CD14-positive monocyte (primary cell): ENCODE measurements at regions not wholly inside any gene's neighbourhood (a gene's known extent, or its start where the extent isn't known, plus 50 kb on each side); places are given as distances from the start of the nearest gene placed in this dataset.

Experiments
- DNase-seq, 3 donors: peaks; one replicate each; pipeline ENCODE4 v3.0.0-alpha.2; 2011 to 2022
- H2AFZ ChIP-seq: 2 replicates; pipeline ENCODE4 v1.6.0; 2012; ENCODE audit warnings: mild to moderate bottlenecking, low read depth, low read length, inconsistent platforms; ENCODE audit not compliant: insufficient read depth, poor library complexity, severe bottlenecking
- H3K27ac ChIP-seq, 2 donors: 1 replicate in 1 of 2; 2 replicates in 1 of 2; pipeline ENCODE4 v1.5.1; 2012 to 2013; ENCODE audit warnings: low read length in 2 of 2, control low read depth in 1 of 2, inconsistent platforms in 1 of 2, low read depth in 1 of 2, mild to moderate bottlenecking in 1 of 2
- H3K27me3 ChIP-seq, 2 donors: one replicate each; pipeline versions ENCODE4 v1.6.0 to v1.6.1; 2011 to 2013; ENCODE audit warnings: low read length in 2 of 2; ENCODE audit not compliant: control insufficient read depth in 2 of 2, insufficient read depth in 2 of 2
- H3K36me3 ChIP-seq, 2 donors: replicated peaks in 1 of 2; 1 replicate in 1 of 2; 2 replicates in 1 of 2; pipeline versions ENCODE4 v1.5.1 to v1.6.1; 2012 to 2013; ENCODE audit warnings: low read length in 2 of 2, control low read depth in 1 of 2, inconsistent platforms in 1 of 2, mild to moderate bottlenecking in 1 of 2; ENCODE audit not compliant: insufficient read depth in 2 of 2, control insufficient read depth in 1 of 2
- H3K4me1 ChIP-seq, 2 donors: 1 replicate in 1 of 2; 2 replicates in 1 of 2; pipeline versions ENCODE4 v1.5.1 to v1.6.1; 2012 to 2013; ENCODE audit warnings: low read length in 2 of 2, control low read depth in 1 of 2, inconsistent platforms in 1 of 2, mild to moderate bottlenecking in 1 of 2, moderate library complexity in 1 of 2; ENCODE audit not compliant: insufficient read depth in 2 of 2, control insufficient read depth in 1 of 2
- H3K4me2 ChIP-seq: replicated peaks from 2 replicates; pipeline ENCODE3; 2012; ENCODE audit warnings: low read length, moderate library complexity, mild to moderate bottlenecking; ENCODE audit not compliant: poor library complexity, severe bottlenecking; ENCODE audit errors: extremely low read depth
- H3K4me3 ChIP-seq, 3 experiments: fragments of 200-600 bp in 1 of 3; sonication (generic) in 1 of 3; replicated peaks in 1 of 3; 1 replicate in 2 of 3; 2 replicates in 1 of 3; pipeline ENCODE4 v1.5.1; 2011 to 2013; ENCODE audit warnings: low read length in 3 of 3, mild to moderate bottlenecking in 3 of 3, control low read depth in 2 of 3, low read depth in 2 of 3, inconsistent platforms in 1 of 3, moderate library complexity in 1 of 3
- H3K79me2 ChIP-seq: 2 replicates; pipeline ENCODE4 v1.6.0; 2012; ENCODE audit warnings: mild to moderate bottlenecking, control low read depth, inconsistent platforms, low read length, moderate library complexity; ENCODE audit not compliant: insufficient read depth
- H3K9ac ChIP-seq: 2 replicates; pipeline ENCODE4 v1.6.0; 2017; ENCODE audit warnings: low read length, mild to moderate bottlenecking; ENCODE audit not compliant: insufficient read depth, poor library complexity, severe bottlenecking
- H3K9me3 ChIP-seq, 2 donors: replicated peaks in 1 of 2; 1 replicate in 1 of 2; 2 replicates in 1 of 2; pipeline versions ENCODE4 v1.5.1 to v1.6.1; 2012 to 2013; ENCODE audit warnings: low read length in 2 of 2, control low read depth in 1 of 2; ENCODE audit not compliant: control insufficient read depth in 1 of 2, insufficient read depth in 1 of 2
- H4K20me1 ChIP-seq: 2 replicates; pipeline ENCODE4 v1.6.0; 2012; ENCODE audit warnings: mild to moderate bottlenecking, low read length, control low read depth, moderate library complexity; ENCODE audit not compliant: insufficient read depth
- H3K27ac Mint-ChIP-seq, 7 donors: one replicate each; pipeline ENCODE4 v1.8.0; 2020; ENCODE audit warnings: mild to moderate bottlenecking in 7 of 7, mixed read lengths in 7 of 7, moderate library complexity in 6 of 7, inconsistent platforms in 2 of 7
- H3K27me3 Mint-ChIP-seq, 3 donors: one replicate each; pipeline ENCODE4 v1.8.0; 2021 to 2022; ENCODE audit warnings: low read depth in 3 of 3, mild to moderate bottlenecking in 3 of 3, mixed read lengths in 3 of 3, moderate library complexity in 3 of 3, inconsistent platforms in 1 of 3
- H3K36me3 Mint-ChIP-seq, 2 donors: one replicate each; pipeline ENCODE4 v1.8.0; 2020; ENCODE audit warnings: mixed read lengths in 2 of 2, inconsistent platforms in 1 of 2, mild to moderate bottlenecking in 1 of 2
- H3K4me1 Mint-ChIP-seq: one replicate; pipeline ENCODE4 v1.8.0; 2020; ENCODE audit warnings: mild to moderate bottlenecking, mixed read lengths
- H3K4me3 Mint-ChIP-seq, 2 donors: one replicate each; pipeline ENCODE4 v1.8.0; 2020; ENCODE audit warnings: mild to moderate bottlenecking in 2 of 2, mixed read lengths in 2 of 2, moderate library complexity in 1 of 2
- H3K9me3 Mint-ChIP-seq, 7 donors: one replicate each; pipeline ENCODE4 v1.8.0; 2020 to 2022; ENCODE audit warnings: mixed read lengths in 7 of 7, mild to moderate bottlenecking in 6 of 7, moderate library complexity in 6 of 7, inconsistent platforms in 2 of 7
- CTCF ChIP-seq: fragments of 200-600 bp; IDR thresholded peaks from one replicate; pipeline ENCODE4 v1.8.0; 2022; ENCODE audit warnings: antibody characterized with exemption, mild to moderate bottlenecking
- WGBS: methylation state at CpG from one replicate; pipeline ENCODE4 v1.1.5; 2013; ENCODE audit warnings: missing lambda C conversion rate; ENCODE audit not compliant: insufficient coverage; 5-methylcytosine and 5-hydroxymethylcytosine counted together
- intact Hi-C, 2 donors: fragments of 100-400 bp; cut with micrococcal nuclease; formaldehyde crosslinking; loops; one replicate each; pipeline versions ENCODE4 v1.15.0 to v1.15.1; 2023

GRCh38 chr13:88823114-88823513, 1151.9 kb downstream of the SLITRK5 start:
- Histone ChIP-seq H3K4me1 (no peaks in the 10 kb centered on the region), H3K9ac (no peak overlapping the region), H3K36me3 (no peaks in the 10 kb centered on the region), H2AFZ (no peak overlapping the region), H4K20me1 (no peaks in the 10 kb centered on the region), H3K4me2 (no peak overlapping the region), H3K79me2 (no peaks in the 10 kb centered on the region), H3K27me3 (no peaks in the 10 kb centered on the region), H3K9me3 (no peaks in the 10 kb centered on the region), H3K4me3 (no peak overlapping the region), H3K27ac (no peak overlapping the region)
- no peaks in the 10 kb centered on the region for H3K27me3 Mint-ChIP-seq
- no CpG with 5 or more reads among the region's 2 CpGs for WGBS
- H3K4me3 Mint-ChIP-seq: no peak overlapping the region
- no peak for TF ChIP-seq CTCF
- H3K36me3 Mint-ChIP-seq: no peaks in the 10 kb centered on the region
- no peak for DNase-seq
- no peak overlapping the region for H3K27ac Mint-ChIP-seq
- intact Hi-C loops: no loop called here
- peaks cover 0 to 4% (median 2%) of the 10 kb centered on the region in 7 donors for H3K9me3 Mint-ChIP-seq
- H3K4me1 Mint-ChIP-seq: no peaks in the 10 kb centered on the region

- H3K4me2 ChIP-seq: no peak overlapping the region
- no peaks in the 10 kb centered on the region for H4K20me1 ChIP-seq
- no peak overlapping the region for H3K27ac Mint-ChIP-seq
- H3K4me3 Mint-ChIP-seq: no peak overlapping the region
- no peaks in the 10 kb centered on the region for H3K9me3 ChIP-seq
- no peaks in the 10 kb centered on the region for H3K36me3 ChIP-seq
- H3K79me2 ChIP-seq: no peaks in the 10 kb centered on the region
- H3K27me3 ChIP-seq: no peaks in the 10 kb centered on the region
- WGBS: no CpG with 5 or more reads among the region's 4 CpGs
- H3K36me3 Mint-ChIP-seq: no peaks in the 10 kb centered on the region
- no peak for TF ChIP-seq CTCF
- no peak for DNase-seq
- peaks cover 0 to 5% (median 3%) of the 10 kb centered on the region in 7 donors for H3K9me3 Mint-ChIP-seq
- intact Hi-C loops: no loop called here
- no peak overlapping the region for H2AFZ ChIP-seq
- no peak overlapping the region for H3K9ac ChIP-seq
- no peak overlapping the region for H3K27ac ChIP-seq
- H3K4me3 ChIP-seq: no peak overlapping the region
- H3K4me1 Mint-ChIP-seq: no peaks in the 10 kb centered on the region
- H3K4me1 ChIP-seq: no peaks in the 10 kb centered on the region
- no peaks in the 10 kb centered on the region for H3K27me3 Mint-ChIP-seq
Observed at GRCh38 chr13:88824218-88824617, 1153.0 kb downstream of the SLITRK5 start.
